ENCODE measurements at regions not wholly inside any gene's neighbourhood (a gene's known extent, or its start where the extent isn't known, plus 50 kb on each side); places are given as distances from the start of the nearest gene placed in this dataset.

DNA sequence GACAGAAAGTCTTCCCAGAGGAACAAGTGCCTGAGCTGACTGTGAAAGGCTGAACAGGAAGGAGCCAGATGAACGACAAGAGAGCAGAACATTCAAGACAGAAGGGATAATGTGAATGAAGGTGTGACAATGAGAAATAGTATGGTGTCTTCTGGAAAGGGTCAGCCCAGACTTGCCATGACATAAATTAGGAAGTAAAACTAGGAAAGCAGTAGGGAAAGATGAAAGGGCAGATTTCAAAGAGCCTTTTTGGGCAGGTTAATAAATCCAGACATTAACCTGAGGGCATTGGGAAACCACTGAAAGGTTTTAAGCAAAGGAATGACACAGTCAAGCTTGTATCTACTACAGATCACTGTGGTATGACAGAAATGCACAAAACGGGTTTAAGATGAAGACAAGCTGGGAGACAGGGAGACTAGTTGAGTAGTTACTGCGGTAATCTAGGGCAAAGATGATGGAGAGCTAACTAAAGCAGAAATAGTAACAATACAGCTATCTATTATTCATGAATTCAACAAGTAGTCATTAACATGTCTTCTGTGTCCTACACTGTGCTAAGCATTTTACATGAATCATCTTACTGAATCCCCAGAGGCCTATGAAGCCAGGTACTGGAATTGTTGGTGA is 580.9 kb upstream of the WWC1 start:
- WGBS, 2 experiments (ENCODE audit: insufficient coverage in 1 of 2, insufficient read length in 1 of 2) = 92 to 93% methylated on average over 1 to 3 of the region's 3 CpGs
- no peak overlapping the region for H3K27ac ChIP-seq (ENCODE audit: low read depth, low read length)
- no peak for DNase-seq
- H3K9ac ChIP-seq (ENCODE audit: extremely low read depth, low read length, poor library complexity, severe bottlenecking) = no peak overlapping the region
- no peaks in the 10 kb centered on the region for H3K27me3 ChIP-seq (ENCODE audit: control insufficient read depth, insufficient read depth, low read length, poor library complexity, severe bottlenecking)
- TF ChIP-seq, protein P1, sequence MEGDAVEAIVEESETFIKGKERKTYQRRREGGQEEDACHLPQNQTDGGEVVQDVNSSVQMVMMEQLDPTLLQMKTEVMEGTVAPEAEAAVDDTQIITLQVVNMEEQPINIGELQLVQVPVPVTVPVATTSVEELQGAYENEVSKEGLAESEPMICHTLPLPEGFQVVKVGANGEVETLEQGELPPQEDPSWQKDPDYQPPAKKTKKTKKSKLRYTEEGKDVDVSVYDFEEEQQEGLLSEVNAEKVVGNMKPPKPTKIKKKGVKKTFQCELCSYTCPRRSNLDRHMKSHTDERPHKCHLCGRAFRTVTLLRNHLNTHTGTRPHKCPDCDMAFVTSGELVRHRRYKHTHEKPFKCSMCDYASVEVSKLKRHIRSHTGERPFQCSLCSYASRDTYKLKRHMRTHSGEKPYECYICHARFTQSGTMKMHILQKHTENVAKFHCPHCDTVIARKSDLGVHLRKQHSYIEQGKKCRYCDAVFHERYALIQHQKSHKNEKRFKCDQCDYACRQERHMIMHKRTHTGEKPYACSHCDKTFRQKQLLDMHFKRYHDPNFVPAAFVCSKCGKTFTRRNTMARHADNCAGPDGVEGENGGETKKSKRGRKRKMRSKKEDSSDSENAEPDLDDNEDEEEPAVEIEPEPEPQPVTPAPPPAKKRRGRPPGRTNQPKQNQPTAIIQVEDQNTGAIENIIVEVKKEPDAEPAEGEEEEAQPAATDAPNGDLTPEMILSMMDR (conservative IDR thresholded peaks at IDR 0.05) = no peak
- no peaks in the 10 kb centered on the region for H3K9me3 ChIP-seq (ENCODE audit: control insufficient read depth, low read length)
- H3K27ac Mint-ChIP-seq = no peak overlapping the region
- H3K9me3 Mint-ChIP-seq = no peaks in the 10 kb centered on the region
- H3K4me3 ChIP-seq (ENCODE audit: low read length) = no peak overlapping the region
- no peaks in the 10 kb centered on the region for H3K4me1 Mint-ChIP-seq
- no peak overlapping the region for H3K4me3 Mint-ChIP-seq
- H3K27me3 Mint-ChIP-seq (ENCODE audit: insufficient read depth) = no peaks in the 10 kb centered on the region
- H3K36me3 ChIP-seq (ENCODE audit: control insufficient read depth, insufficient read depth, low read length) = no peaks in the 10 kb centered on the region
- no peaks in the 10 kb centered on the region for H3K36me3 Mint-ChIP-seq (ENCODE audit: low read depth)
- peaks cover 3% of the 10 kb centered on the region for H3K4me1 ChIP-seq (ENCODE audit: control insufficient read depth, insufficient read depth, low read length)

GRCh38 chr5:167712986-167713585 is 578.4 kb upstream of the WWC1 start:
- peaks cover 3% of the 10 kb centered on the region for H3K4me1 ChIP-seq (ENCODE audit: control insufficient read depth, insufficient read depth, low read length)
- WGBS, 2 experiments (ENCODE audit: insufficient coverage in 1 of 2, insufficient read length in 1 of 2) = 91 to 96% methylated on average over 4 to 6 of the region's 7 CpGs
- H3K9ac ChIP-seq (ENCODE audit: extremely low read depth, low read length, poor library complexity, severe bottlenecking) = no peak overlapping the region
- no peaks in the 10 kb centered on the region for H3K27me3 ChIP-seq (ENCODE audit: control insufficient read depth, insufficient read depth, low read length, poor library complexity, severe bottlenecking)
- TF ChIP-seq, protein P1 (conservative IDR thresholded peaks at IDR 0.05) = no peak
- Mint-ChIP-seq H3K4me3 (no peak overlapping the region), H3K27ac (no peak overlapping the region), H3K36me3 (ENCODE audit: low read depth) (no peaks in the 10 kb centered on the region), H3K9me3 (no peaks in the 10 kb centered on the region), H3K27me3 (ENCODE audit: insufficient read depth) (no peaks in the 10 kb centered on the region), H3K4me1 (peaks cover under 1% of the 10 kb centered on the region)
- no peak overlapping the region for H3K27ac ChIP-seq (ENCODE audit: low read depth, low read length)
- H3K4me3 ChIP-seq (ENCODE audit: low read length) = no peak overlapping the region
- no peak for DNase-seq
- no peaks in the 10 kb centered on the region for H3K36me3 ChIP-seq (ENCODE audit: control insufficient read depth, insufficient read depth, low read length)
- no peaks in the 10 kb centered on the region for H3K9me3 ChIP-seq (ENCODE audit: control insufficient read depth, low read length)

- Mint-ChIP-seq H3K4me3 (no peak overlapping the region), H3K27ac (no peak overlapping the region), H3K27me3 (ENCODE audit: insufficient read depth) (no peaks in the 10 kb centered on the region), H3K4me1 (peaks cover 2% of the 10 kb centered on the region), H3K9me3 (no peaks in the 10 kb centered on the region), H3K36me3 (ENCODE audit: low read depth) (no peaks in the 10 kb centered on the region)
- TF ChIP-seq, protein P1 (conservative IDR thresholded peaks at IDR 0.05) = no peak
- no peak for DNase-seq
- no peak overlapping the region for H3K4me3 ChIP-seq (ENCODE audit: low read length)
- no peak overlapping the region for H3K9ac ChIP-seq (ENCODE audit: extremely low read depth, low read length, poor library complexity, severe bottlenecking)
- H3K27me3 ChIP-seq (ENCODE audit: control insufficient read depth, insufficient read depth, low read length, poor library complexity, severe bottlenecking) = no peaks in the 10 kb centered on the region
- H3K9me3 ChIP-seq (ENCODE audit: control insufficient read depth, low read length) = no peaks in the 10 kb centered on the region
- peaks cover 3% of the 10 kb centered on the region for H3K4me1 ChIP-seq (ENCODE audit: control insufficient read depth, insufficient read depth, low read length)
- WGBS, 2 experiments (ENCODE audit: insufficient coverage in 1 of 2, insufficient read length in 1 of 2) = 100% methylated on average over 1 of the region's 1 CpG
- H3K36me3 ChIP-seq (ENCODE audit: control insufficient read depth, insufficient read depth, low read length) = no peaks in the 10 kb centered on the region
- H3K27ac ChIP-seq (ENCODE audit: low read depth, low read length) = no peak overlapping the region
Measured at GRCh38 chr5:167713896-167714295, 577.5 kb upstream of the WWC1 start.

All from endodermal cell (in vitro differentiated cells).